ENCODE measurements at regions not wholly inside any gene's neighbourhood (a gene's known extent, or its start where the extent isn't known, plus 50 kb on each side); places are given as distances from the start of the nearest gene placed in this dataset.

DNA sequence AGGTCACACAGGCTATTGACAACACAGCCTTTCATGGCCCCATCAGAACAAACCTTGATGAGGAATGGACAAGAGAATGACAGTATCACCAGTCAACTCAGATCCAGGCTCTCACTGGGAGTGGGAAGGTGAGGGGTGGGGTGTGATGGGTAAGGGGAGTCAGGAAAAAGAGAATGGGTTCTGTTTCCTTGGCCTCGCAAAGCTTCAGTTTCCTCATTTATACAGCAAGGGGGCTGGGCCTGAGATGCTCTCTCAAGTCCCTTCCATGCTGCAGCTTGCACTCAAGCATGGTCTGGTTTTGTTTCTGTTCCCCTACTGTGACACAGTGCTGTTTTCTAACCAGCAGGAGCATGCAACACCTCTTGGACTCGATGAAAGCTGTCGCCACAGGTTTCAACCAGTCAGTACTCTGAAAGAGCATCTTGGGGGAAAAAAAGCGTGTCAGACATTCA is 65.7 kb upstream of the IL12A start:
- H3K36me3 Mint-ChIP-seq: no peaks in the 10 kb centered on the region
- TF ChIP-seq, protein P1, sequence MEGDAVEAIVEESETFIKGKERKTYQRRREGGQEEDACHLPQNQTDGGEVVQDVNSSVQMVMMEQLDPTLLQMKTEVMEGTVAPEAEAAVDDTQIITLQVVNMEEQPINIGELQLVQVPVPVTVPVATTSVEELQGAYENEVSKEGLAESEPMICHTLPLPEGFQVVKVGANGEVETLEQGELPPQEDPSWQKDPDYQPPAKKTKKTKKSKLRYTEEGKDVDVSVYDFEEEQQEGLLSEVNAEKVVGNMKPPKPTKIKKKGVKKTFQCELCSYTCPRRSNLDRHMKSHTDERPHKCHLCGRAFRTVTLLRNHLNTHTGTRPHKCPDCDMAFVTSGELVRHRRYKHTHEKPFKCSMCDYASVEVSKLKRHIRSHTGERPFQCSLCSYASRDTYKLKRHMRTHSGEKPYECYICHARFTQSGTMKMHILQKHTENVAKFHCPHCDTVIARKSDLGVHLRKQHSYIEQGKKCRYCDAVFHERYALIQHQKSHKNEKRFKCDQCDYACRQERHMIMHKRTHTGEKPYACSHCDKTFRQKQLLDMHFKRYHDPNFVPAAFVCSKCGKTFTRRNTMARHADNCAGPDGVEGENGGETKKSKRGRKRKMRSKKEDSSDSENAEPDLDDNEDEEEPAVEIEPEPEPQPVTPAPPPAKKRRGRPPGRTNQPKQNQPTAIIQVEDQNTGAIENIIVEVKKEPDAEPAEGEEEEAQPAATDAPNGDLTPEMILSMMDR (conservative IDR thresholded peaks at IDR 0.05): no peak
- no peak for DNase-seq (ENCODE audit: extremely low spot score, unreplicated experiment)
- no peak overlapping the region for H3K27ac Mint-ChIP-seq
- peaks cover under 1% of the 10 kb centered on the region for H3K4me1 Mint-ChIP-seq (ENCODE audit: unreplicated experiment)
- H3K4me3 Mint-ChIP-seq: no peak overlapping the region
- peaks cover 4% of the 10 kb centered on the region for H3K9me3 Mint-ChIP-seq
- H3K27me3 Mint-ChIP-seq: no peaks in the 10 kb centered on the region

DNA sequence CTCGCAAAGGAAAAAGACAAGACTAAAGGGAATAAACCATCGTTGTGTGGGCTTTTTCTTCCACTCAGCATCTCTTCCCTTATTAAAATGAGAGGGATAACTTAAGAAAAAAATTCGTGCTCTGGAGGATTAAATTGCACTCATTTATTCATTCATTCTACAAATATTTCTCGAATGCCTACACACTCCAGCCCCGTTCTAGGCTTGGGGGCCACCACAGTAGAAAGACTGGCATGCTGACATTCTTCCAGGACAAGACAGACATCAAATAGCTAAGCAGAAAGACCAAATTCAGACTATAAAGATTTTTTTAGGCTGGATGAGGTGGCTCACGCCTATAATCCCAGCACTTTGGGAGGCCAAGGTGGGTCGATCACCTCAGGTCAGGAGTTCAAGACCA is 65.3 kb upstream of the IL12A start:
- peaks cover 5% of the 10 kb centered on the region for H3K4me1 Mint-ChIP-seq (ENCODE audit: unreplicated experiment)
- H3K27ac Mint-ChIP-seq: no peak overlapping the region
- peaks cover 4% of the 10 kb centered on the region for H3K9me3 Mint-ChIP-seq
- no peaks in the 10 kb centered on the region for H3K36me3 Mint-ChIP-seq
- H3K27me3 Mint-ChIP-seq: no peaks in the 10 kb centered on the region
- TF ChIP-seq, protein P1 (conservative IDR thresholded peaks at IDR 0.05): no peak
- DNase-seq (ENCODE audit: extremely low spot score, unreplicated experiment): no peak
- no peak overlapping the region for H3K4me3 Mint-ChIP-seq

DNA sequence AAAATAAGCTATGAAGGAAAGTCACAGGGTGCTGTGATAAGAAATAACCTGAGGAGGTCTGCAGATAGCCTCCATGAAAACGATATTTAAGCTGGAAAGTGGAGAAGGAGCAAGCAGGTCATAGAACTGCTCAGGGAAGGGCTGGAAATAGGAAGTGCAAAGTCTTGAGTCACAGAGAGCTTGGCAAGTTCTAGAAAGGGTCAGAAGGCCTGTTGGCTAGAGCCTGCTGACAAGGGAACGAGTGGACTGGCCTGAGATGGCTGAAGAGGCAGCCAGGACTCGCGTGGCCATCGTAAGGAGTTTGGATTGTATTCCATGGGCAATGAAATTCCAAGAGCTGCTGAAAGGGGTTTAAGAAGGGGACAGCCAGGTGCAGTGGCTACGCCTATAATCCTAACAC is 64.7 kb upstream of the IL12A start:
- no peaks in the 10 kb centered on the region for H3K36me3 Mint-ChIP-seq
- H3K27ac Mint-ChIP-seq: no peak overlapping the region
- H3K27me3 Mint-ChIP-seq: no peaks in the 10 kb centered on the region
- no peak for DNase-seq (ENCODE audit: extremely low spot score, unreplicated experiment)
- H3K9me3 Mint-ChIP-seq: peaks cover 4% of the 10 kb centered on the region
- TF ChIP-seq, protein P1 (conservative IDR thresholded peaks at IDR 0.05): no peak
- peaks cover 10% of the 10 kb centered on the region for H3K4me1 Mint-ChIP-seq (ENCODE audit: unreplicated experiment)
- no peak overlapping the region for H3K4me3 Mint-ChIP-seq

DNA sequence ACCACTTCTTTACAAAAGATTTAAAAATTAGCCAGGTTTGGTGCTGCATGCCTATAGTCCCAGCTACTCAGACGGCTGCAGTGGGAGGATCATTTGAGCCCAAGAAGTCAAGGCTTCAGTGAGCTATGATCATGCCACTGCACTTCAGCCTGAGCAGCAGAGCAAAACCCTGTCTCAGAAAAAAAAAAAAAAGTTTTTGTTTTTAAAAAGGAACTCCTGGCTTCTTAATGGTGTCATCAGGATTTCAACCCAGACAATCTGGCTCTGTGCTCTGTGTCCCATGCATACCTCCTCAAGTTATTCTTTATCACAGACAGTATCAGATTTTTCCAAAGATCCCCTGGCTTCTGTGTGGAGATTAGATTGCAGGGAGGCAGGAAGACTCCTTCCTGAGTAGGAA is 64.2 kb upstream of the IL12A start:
- no peak for DNase-seq (ENCODE audit: extremely low spot score, unreplicated experiment)
- H3K4me1 Mint-ChIP-seq (ENCODE audit: unreplicated experiment): peaks cover 10% of the 10 kb centered on the region
- H3K9me3 Mint-ChIP-seq: peaks cover 4% of the 10 kb centered on the region
- H3K27ac Mint-ChIP-seq: no peak overlapping the region
- no peaks in the 10 kb centered on the region for H3K36me3 Mint-ChIP-seq
- no peak overlapping the region for H3K4me3 Mint-ChIP-seq
- TF ChIP-seq, protein P1 (conservative IDR thresholded peaks at IDR 0.05): no peak
- no peaks in the 10 kb centered on the region for H3K27me3 Mint-ChIP-seq

DNA sequence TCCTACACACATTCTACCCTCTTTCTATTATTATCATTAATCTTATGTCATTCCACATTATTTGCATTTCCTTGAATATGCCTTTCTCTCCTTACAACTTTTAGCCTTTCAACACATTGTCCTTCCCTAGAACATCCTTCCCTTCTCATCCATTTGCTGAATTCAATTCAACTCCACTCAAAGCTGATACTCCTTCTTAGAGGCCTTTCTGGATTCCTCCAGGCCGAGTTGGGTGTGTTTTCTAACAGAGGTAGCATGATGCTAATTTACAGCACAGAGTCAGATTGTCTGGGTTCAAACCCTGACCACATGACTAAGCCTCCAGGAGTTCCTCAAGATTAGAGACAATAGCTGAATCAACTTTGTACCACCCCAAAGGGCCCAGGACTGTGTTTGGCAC is 63.4 kb upstream of the IL12A start:
- H3K27ac Mint-ChIP-seq: no peak overlapping the region
- TF ChIP-seq, protein P1 (conservative IDR thresholded peaks at IDR 0.05): no peak
- no peaks in the 10 kb centered on the region for H3K27me3 Mint-ChIP-seq
- no peaks in the 10 kb centered on the region for H3K36me3 Mint-ChIP-seq
- peaks cover 10% of the 10 kb centered on the region for H3K4me1 Mint-ChIP-seq (ENCODE audit: unreplicated experiment)
- no peak for DNase-seq (ENCODE audit: extremely low spot score, unreplicated experiment)
- H3K9me3 Mint-ChIP-seq: peaks cover under 1% of the 10 kb centered on the region
- no peak overlapping the region for H3K4me3 Mint-ChIP-seq

DNA sequence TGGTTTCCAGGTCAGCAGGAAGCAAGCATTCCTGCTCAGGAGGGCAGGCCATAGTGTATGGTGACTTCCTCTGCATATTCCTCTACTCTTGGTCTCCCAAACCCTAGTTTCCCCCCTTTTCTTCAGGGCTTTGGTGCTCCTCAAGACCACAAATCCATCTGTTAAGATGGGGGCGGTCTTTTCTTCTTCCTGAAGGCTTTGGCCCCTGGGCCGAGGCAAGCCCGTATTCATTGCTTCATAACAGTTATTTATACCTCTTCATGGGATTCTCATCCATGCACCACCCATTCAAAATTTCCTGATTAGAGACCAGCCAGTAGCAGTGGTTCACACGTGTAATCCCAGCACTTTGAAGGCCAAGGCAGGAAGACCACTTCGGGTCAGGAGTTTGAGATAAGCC is 62.1 kb upstream of the IL12A start:
- H3K4me1 Mint-ChIP-seq (ENCODE audit: unreplicated experiment): peaks cover 10% of the 10 kb centered on the region
- no peak overlapping the region for H3K27ac Mint-ChIP-seq
- no peaks in the 10 kb centered on the region for H3K9me3 Mint-ChIP-seq
- no peaks in the 10 kb centered on the region for H3K36me3 Mint-ChIP-seq
- no peak overlapping the region for H3K4me3 Mint-ChIP-seq
- no peaks in the 10 kb centered on the region for H3K27me3 Mint-ChIP-seq
- TF ChIP-seq, protein P1 (conservative IDR thresholded peaks at IDR 0.05): no peak
- no peak for DNase-seq (ENCODE audit: extremely low spot score, unreplicated experiment)
